ENCODE measurements at regions not wholly inside any gene's neighbourhood (a gene's known extent, or its start where the extent isn't known, plus 50 kb on each side); places are given as distances from the start of the nearest gene placed in this dataset.

GRCh38 chr17:36856222-36856621 is 81.1 kb upstream of the LHX1 start:
- CTCF ChIA-PET: no interaction called here
- Mint-ChIP-seq H3K27ac (no peak overlapping the region), H3K36me3 (ENCODE audit: low read depth) (no peaks in the 10 kb centered on the region), H3K4me1 (peaks cover under 1% of the 10 kb centered on the region), H3K9me3 (no peaks in the 10 kb centered on the region), H3K4me3 (no peak overlapping the region), H3K27me3 (peaks cover 2% of the 10 kb centered on the region)
- DNase-seq: no peak
- POLR2A ChIA-PET: no interaction called here

DNA sequence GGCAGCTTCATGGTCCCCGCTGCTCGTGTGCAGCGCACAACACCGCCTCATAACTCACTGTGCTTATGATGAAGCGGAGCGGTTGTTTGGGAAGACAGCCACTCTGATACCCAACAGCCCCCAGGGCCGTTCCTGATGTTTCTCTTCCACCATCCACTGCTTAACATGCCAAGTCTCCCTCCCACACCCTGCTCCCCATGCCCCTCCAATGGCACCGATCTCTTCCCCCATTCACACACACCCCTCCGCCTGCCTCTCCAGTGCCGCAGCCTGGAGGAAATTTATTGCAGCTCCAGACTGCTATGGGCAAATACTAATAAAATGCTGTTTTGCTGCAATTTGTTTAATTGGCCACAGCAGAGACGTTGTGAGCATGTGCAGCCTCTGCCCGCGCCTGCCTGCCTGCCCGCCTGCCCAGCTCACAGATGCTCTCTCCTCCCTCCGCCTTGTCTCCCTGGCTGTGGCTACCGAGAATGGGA is 80.3 kb upstream of the LHX1 start:
- no peaks in the 10 kb centered on the region for H3K36me3 Mint-ChIP-seq (ENCODE audit: low read depth)
- H3K27me3 Mint-ChIP-seq: peaks cover 2% of the 10 kb centered on the region
- H3K27ac Mint-ChIP-seq: no peak overlapping the region
- DNase-seq: no peak
- POLR2A ChIA-PET: no interaction called here
- no peak overlapping the region for H3K4me3 Mint-ChIP-seq
- H3K9me3 Mint-ChIP-seq: no peaks in the 10 kb centered on the region
- CTCF ChIA-PET: no interaction called here
- no peaks in the 10 kb centered on the region for H3K4me1 Mint-ChIP-seq

GRCh38 chr17:36857698-36858097 is 79.6 kb upstream of the LHX1 start:
- ChIA-PET POLR2A (no interaction called here), CTCF (no interaction called here)
- Mint-ChIP-seq H3K4me3 (no peak overlapping the region), H3K36me3 (ENCODE audit: low read depth) (no peaks in the 10 kb centered on the region), H3K27me3 (peaks cover 2% of the 10 kb centered on the region), H3K9me3 (no peaks in the 10 kb centered on the region), H3K4me1 (no peaks in the 10 kb centered on the region), H3K27ac (no peak overlapping the region)
- no peak for DNase-seq

- H3K27ac Mint-ChIP-seq: no peak overlapping the region
- no peaks in the 10 kb centered on the region for H3K9me3 Mint-ChIP-seq
- H3K4me1 Mint-ChIP-seq: no peaks in the 10 kb centered on the region
- CTCF ChIA-PET: interaction anchor here (0.6 kb wide), 1 partner anchor 982 kb away, joined by 4 read pairs; no protein-coding TSS in a partner anchor
- peaks cover 2% of the 10 kb centered on the region for H3K27me3 Mint-ChIP-seq
- no peaks in the 10 kb centered on the region for H3K36me3 Mint-ChIP-seq (ENCODE audit: low read depth)
- POLR2A ChIA-PET: no interaction called here
- no peak for DNase-seq
- no peak overlapping the region for H3K4me3 Mint-ChIP-seq
Observed at GRCh38 chr17:36858119-36859002, 78.9 kb upstream of the LHX1 start.

- Mint-ChIP-seq H3K4me1 (no peaks in the 10 kb centered on the region), H3K27ac (no peak overlapping the region), H3K27me3 (peaks cover 2% of the 10 kb centered on the region), H3K36me3 (ENCODE audit: low read depth) (no peaks in the 10 kb centered on the region), H3K4me3 (no peak overlapping the region), H3K9me3 (no peaks in the 10 kb centered on the region)
- DNase-seq: no peak
- POLR2A ChIA-PET: no interaction called here
- CTCF ChIA-PET: interaction anchor here (0.6 kb wide), 1 partner anchor 982 kb away, joined by 4 read pairs; no protein-coding TSS in a partner anchor
Observed at GRCh38 chr17:36859003-36859300, 78.3 kb upstream of the LHX1 start.

DNA sequence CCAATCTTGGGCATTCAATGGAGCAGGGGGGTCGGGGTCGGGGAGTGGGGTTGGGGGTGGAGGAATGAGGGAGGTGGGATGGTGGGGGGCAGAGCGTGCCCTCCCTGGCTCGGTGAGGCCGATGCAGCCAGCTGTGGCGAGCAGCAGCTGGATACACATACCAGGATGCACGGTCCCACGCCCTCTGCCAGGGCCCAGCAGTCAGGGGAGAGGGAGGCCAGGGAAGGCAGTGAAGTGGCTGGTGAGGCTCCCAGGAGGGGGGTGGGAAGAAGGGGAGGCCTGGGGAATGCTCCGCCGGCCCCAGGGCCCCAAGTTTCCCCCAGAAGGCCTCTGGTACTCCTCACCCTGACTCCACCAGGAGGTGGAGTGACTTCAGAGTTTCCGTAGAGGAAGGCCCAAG is 77.6 kb upstream of the LHX1 start:
- Mint-ChIP-seq H3K4me1 (no peaks in the 10 kb centered on the region), H3K4me3 (no peak overlapping the region), H3K27me3 (peaks cover 2% of the 10 kb centered on the region), H3K9me3 (no peaks in the 10 kb centered on the region), H3K36me3 (ENCODE audit: low read depth) (no peaks in the 10 kb centered on the region), H3K27ac (no peak overlapping the region)
- ChIA-PET POLR2A (no interaction called here), CTCF (no interaction called here)
- DNase-seq: no peak

DNA sequence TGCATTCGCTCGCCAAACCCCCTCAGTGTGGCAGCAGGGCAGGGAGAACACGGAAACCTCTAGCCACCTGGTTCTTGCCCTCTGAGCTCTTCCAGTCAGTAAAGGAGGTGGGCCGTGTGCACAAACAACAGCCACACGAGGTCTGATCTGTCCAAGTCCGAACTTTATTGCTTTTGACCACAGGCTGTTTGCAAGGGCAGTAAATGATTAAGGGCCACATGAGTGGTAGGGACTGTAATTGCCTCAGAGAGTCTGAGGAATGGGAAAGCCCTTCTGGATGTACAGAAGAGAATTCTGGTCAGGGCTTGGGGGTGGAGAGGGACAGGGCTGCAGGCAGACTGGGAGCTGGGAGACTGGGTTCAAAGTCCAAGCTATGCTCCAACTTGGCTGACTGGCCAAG is 75.7 kb upstream of the LHX1 start:
- no peak overlapping the region for H3K4me3 Mint-ChIP-seq
- H3K27ac Mint-ChIP-seq: no peak overlapping the region
- no peaks in the 10 kb centered on the region for H3K4me1 Mint-ChIP-seq
- no peaks in the 10 kb centered on the region for H3K36me3 Mint-ChIP-seq (ENCODE audit: low read depth)
- CTCF ChIA-PET: interaction anchor here (1.1 to 1.3 kb wide), 2 partner anchors 11 to 156 kb away, joined by 3 read pairs; no protein-coding TSS in a partner anchor
- H3K27me3 Mint-ChIP-seq: peaks cover 7% of the 10 kb centered on the region
- no peak for DNase-seq
- POLR2A ChIA-PET: no interaction called here
- no peaks in the 10 kb centered on the region for H3K9me3 Mint-ChIP-seq

- H3K9me3 Mint-ChIP-seq: no peaks in the 10 kb centered on the region
- no peaks in the 10 kb centered on the region for H3K36me3 Mint-ChIP-seq (ENCODE audit: low read depth)
- DNase-seq: no peak
- ChIA-PET POLR2A (no interaction called here), CTCF (interaction anchor here (0.9 to 1.3 kb wide), 3 partner anchors 12 to 155 kb away, joined by 3 read pairs; no protein-coding TSS in a partner anchor)
- no peak overlapping the region for H3K27ac Mint-ChIP-seq
- peaks cover 5% of the 10 kb centered on the region for H3K27me3 Mint-ChIP-seq
- H3K4me3 Mint-ChIP-seq: no peak overlapping the region
- no peaks in the 10 kb centered on the region for H3K4me1 Mint-ChIP-seq
Observed at GRCh38 chr17:36862116-36862920, 75.0 kb upstream of the LHX1 start.

GRCh38 chr17:36863131-36863530 is 74.1 kb upstream of the LHX1 start:
- Mint-ChIP-seq H3K4me3 (no peak overlapping the region), H3K27ac (no peak overlapping the region), H3K27me3 (peaks cover 5% of the 10 kb centered on the region), H3K9me3 (no peaks in the 10 kb centered on the region), H3K36me3 (ENCODE audit: low read depth) (no peaks in the 10 kb centered on the region), H3K4me1 (no peaks in the 10 kb centered on the region)
- CTCF ChIA-PET: interaction anchor here (0.6 to 0.9 kb wide), 2 partner anchors 19 to 179 kb away, joined by 3 to 4 read pairs; no protein-coding TSS in a partner anchor
- POLR2A ChIA-PET: no interaction called here
- no peak for DNase-seq

GRCh38 chr17:36863676-36864612 is 73.3 kb upstream of the LHX1 start:
- Mint-ChIP-seq H3K4me3 (no peak overlapping the region), H3K27me3 (peaks cover 5% of the 10 kb centered on the region), H3K4me1 (no peaks in the 10 kb centered on the region), H3K27ac (no peak overlapping the region), H3K9me3 (no peaks in the 10 kb centered on the region), H3K36me3 (ENCODE audit: low read depth) (no peaks in the 10 kb centered on the region)
- ChIA-PET CTCF (interaction anchor here (0.6 to 1.1 kb wide), 2 partner anchors 67 to 180 kb away, joined by 3 to 4 read pairs; no protein-coding TSS in a partner anchor), POLR2A (no interaction called here)
- DNase-seq: no peak

DNA sequence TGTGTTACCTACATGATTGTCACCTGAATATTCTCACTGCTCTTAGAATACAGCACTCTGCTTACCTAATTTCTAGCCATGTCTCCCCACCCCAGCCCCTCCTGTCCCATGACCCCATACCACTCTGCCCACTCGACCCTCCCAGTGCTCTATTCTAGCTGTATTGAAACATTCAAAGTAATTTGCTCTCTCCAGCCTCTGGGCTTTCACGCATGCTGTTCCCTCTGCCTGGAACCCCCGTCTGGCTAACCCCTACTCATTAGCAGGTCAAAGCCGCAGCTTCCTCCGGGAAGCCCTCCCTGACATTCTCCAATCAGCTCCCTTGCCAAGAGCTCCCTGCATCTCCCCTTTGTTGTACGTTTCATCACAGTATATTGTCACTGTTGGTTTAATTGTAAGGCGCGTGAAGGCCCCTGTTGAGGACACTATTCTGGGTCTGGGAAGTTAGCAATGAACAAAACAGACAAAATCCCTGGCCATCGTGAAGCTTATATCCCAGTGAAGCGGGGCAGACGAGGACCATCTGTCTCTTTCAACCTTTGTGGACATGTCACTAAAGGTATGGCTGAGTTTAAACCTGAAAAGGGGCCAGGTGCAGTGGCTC is 72.3 kb upstream of the LHX1 start:
- H3K36me3 Mint-ChIP-seq (ENCODE audit: low read depth): no peaks in the 10 kb centered on the region
- CTCF ChIA-PET: interaction anchor here (0.6 to 1.1 kb wide), 2 partner anchors 66 to 70 kb away, joined by 3 to 4 read pairs; no protein-coding TSS in a partner anchor

DNA sequence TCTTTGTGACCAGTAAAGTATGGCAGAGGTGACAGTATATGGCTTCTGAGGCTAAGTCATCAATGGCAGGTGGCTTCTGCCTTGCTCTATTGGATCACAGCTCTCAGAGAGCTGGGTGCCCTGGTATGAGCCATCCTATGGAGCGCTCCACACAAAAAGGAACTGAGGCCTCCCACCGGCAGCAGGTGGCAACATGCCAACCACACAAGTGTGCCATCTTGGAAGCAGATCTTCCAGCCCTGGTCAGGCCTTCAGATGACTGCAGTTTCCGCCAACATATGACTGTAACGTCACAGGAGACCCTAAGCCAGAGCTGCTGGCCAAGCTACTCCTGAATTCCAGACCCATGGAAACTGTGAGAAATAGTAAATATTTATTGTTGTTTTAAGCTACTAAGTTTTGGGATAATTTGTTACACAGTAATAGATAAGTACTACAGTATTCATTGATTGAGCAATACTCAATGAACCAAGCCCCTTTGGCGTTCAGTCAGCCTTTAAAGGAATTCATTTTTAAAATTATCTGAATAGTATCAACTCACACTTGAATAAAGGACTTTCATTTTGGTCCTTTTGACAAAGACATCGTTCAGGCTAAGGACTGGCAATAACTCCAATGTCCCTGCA is 69.4 kb upstream of the LHX1 start:
- H3K4me3 Mint-ChIP-seq: no peak overlapping the region
- H3K27ac Mint-ChIP-seq: no peak overlapping the region
- no peaks in the 10 kb centered on the region for H3K4me1 Mint-ChIP-seq
- no peaks in the 10 kb centered on the region for H3K9me3 Mint-ChIP-seq
- ChIA-PET POLR2A (no interaction called here), CTCF (no interaction called here)
- no peak for DNase-seq
- peaks cover 5% of the 10 kb centered on the region for H3K27me3 Mint-ChIP-seq
- no peaks in the 10 kb centered on the region for H3K36me3 Mint-ChIP-seq (ENCODE audit: low read depth)

More for the DNA sequence above, 72.3 kb upstream of the LHX1 start:
- no peak for DNase-seq
- POLR2A ChIA-PET: no interaction called here
- no peak overlapping the region for H3K4me3 Mint-ChIP-seq
- H3K4me1 Mint-ChIP-seq: no peaks in the 10 kb centered on the region
- no peak overlapping the region for H3K27ac Mint-ChIP-seq
- peaks cover 5% of the 10 kb centered on the region for H3K27me3 Mint-ChIP-seq
- H3K9me3 Mint-ChIP-seq: no peaks in the 10 kb centered on the region
